Body of pancreas (tissue), 4 donors: ENCODE measurements at regions not wholly inside any gene's neighbourhood (a gene's known extent, or its start where the extent isn't known, plus 50 kb on each side); places are given as distances from the start of the nearest gene placed in this dataset.
"Not testable (repeated sequence)": the region's sequence is repeated elsewhere in the genome, so short reads cannot be mapped to it uniquely, and the experiment has no call there.

Experiments used
- ATAC-seq: fragments of 150-250 bp; one replicate; pipeline ENCODE4 v1.9.1; 2016
- DNase-seq, 4 donors: peaks; one replicate each; pipeline ENCODE4 v3.0.0-alpha.2; 2019
- H3K27ac ChIP-seq, 4 donors: fragments of 200-600 bp; sonication (generic); 1 replicate in 3 of 4; 2 replicates in 1 of 4; pipeline versions ENCODE4 v1.5.1 to v1.6.1; 2016 to 2019; ENCODE audit warnings: mild to moderate bottlenecking in 1 of 4, mixed read lengths in 1 of 4, moderate library complexity in 1 of 4
- H3K27me3 ChIP-seq, 2 donors: fragments of 200-600 bp; sonication (generic); one replicate each; pipeline ENCODE4 v1.6.0; 2016; ENCODE audit warnings: mild to moderate bottlenecking in 1 of 2
- H3K36me3 ChIP-seq, 2 donors: fragments of 200-600 bp; sonication (generic); replicated peaks in 1 of 2; 2 replicates each; pipeline ENCODE4 v1.5.1; 2016; ENCODE audit warnings: low read depth in 2 of 2; ENCODE audit not compliant: insufficient read depth in 1 of 2
- H3K4me1 ChIP-seq: fragments of 200-600 bp; sonication (generic); one replicate; pipeline ENCODE4 v1.6.0; 2016
- H3K4me3 ChIP-seq, 2 donors: fragments of 200-600 bp; sonication (generic); 1 replicate in 1 of 2; 2 replicates in 1 of 2; pipeline ENCODE4 v1.5.1; 2016 to 2019
- H3K9me3 ChIP-seq, 3 donors: fragments of 200-600 bp; sonication (generic); 1 replicate in 2 of 3; 2 replicates in 1 of 3; pipeline ENCODE4 v1.5.1; 2016
- POLR2A ChIP-seq, 3 donors: fragments of 450-650 bp; IDR thresholded peaks; one replicate each; pipeline ENCODE4 v1.6.1; 2016; ENCODE audit warnings: antibody characterized with exemption in 3 of 3, mild to moderate bottlenecking in 2 of 3
- WGBS, 2 donors: methylation state at CpG; one replicate each; pipeline ENCODE4 v1.1.5; 2017; 5-methylcytosine and 5-hydroxymethylcytosine counted together
- intact Hi-C: fragments of 100-400 bp; cut with DNase I; formaldehyde crosslinking; loops from one replicate; pipeline ENCODE4 v1.15.1; 2023
- TF ChIP-seq, protein P1 (sequence below), 7 experiments: fragments of 450-650 bp in 4 of 7; fragments of 200-600 bp in 3 of 7; sonication (generic) in 3 of 7; IDR thresholded peaks; one replicate each; pipeline ENCODE4 v1.5.1; 2016 to 2019; ENCODE audit warnings: antibody characterized with exemption in 7 of 7

DNA sequence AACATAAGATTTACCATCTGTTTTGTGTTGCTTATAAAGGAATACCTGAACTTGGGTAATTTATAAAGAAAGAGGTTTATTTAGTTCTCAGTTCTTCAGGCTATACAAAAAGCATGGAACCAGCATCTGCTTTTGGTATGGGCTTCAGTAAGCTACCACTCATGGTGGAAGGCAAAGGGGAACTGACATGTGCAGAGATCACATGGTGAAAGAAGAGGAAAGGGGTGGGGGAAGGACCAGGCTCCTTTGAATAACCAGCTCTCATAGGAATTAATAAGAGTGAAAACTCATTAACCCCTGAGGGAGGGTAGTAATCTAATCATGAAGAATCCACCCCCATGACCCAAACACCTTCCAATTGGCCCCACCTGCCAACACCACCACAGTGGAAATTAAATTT, 89.5 kb upstream of the TMEM170B start:
- Histone ChIP-seq H3K27ac (no peak overlapping the region), H3K27me3 (no peaks in the 10 kb centered on the region), H3K9me3 (no peaks in the 10 kb centered on the region), H3K36me3 (no peaks in the 10 kb centered on the region), H3K4me3 (no peak overlapping the region), H3K4me1 (no peaks in the 10 kb centered on the region)
- intact Hi-C loops: no loop called here
- ATAC-seq (no peak), DNase-seq (no peak)
- TF ChIP-seq POLR2A (IDR thresholded peaks at IDR 0.05): no peak
- TF ChIP-seq, protein P1, sequence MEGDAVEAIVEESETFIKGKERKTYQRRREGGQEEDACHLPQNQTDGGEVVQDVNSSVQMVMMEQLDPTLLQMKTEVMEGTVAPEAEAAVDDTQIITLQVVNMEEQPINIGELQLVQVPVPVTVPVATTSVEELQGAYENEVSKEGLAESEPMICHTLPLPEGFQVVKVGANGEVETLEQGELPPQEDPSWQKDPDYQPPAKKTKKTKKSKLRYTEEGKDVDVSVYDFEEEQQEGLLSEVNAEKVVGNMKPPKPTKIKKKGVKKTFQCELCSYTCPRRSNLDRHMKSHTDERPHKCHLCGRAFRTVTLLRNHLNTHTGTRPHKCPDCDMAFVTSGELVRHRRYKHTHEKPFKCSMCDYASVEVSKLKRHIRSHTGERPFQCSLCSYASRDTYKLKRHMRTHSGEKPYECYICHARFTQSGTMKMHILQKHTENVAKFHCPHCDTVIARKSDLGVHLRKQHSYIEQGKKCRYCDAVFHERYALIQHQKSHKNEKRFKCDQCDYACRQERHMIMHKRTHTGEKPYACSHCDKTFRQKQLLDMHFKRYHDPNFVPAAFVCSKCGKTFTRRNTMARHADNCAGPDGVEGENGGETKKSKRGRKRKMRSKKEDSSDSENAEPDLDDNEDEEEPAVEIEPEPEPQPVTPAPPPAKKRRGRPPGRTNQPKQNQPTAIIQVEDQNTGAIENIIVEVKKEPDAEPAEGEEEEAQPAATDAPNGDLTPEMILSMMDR (IDR thresholded peaks at IDR 0.05): no peak

DNA sequence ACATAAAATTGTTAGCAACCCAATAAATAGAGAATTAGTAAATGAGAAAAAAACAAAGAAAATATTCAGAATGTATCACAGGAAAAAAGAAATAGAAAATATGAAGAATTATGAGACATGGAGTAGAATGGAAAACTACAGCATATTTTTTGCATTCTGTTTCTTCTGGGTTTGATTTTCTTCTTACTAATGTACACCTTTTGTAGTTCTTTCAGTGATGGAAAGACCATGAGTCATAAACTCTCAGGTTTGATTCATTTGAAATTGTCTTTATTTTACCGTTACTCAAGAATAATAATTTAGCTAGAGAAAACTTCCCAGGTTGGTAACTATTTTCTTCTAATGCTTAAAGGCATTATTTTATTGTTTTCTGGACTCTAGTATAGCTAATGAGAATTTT, 90.3 kb upstream of the TMEM170B start:
- H3K36me3 ChIP-seq: no peaks in the 10 kb centered on the region
- intact Hi-C loops: no loop called here
- ATAC-seq (no peak), DNase-seq (no peak)
- WGBS, 2 donors: 88 to 97% methylated on average over 1 of the region's 1 CpG
- no peaks in the 10 kb centered on the region for H3K27me3 ChIP-seq
- H3K4me1 ChIP-seq: no peaks in the 10 kb centered on the region
- H3K27ac ChIP-seq: no peak overlapping the region
- H3K9me3 ChIP-seq: no peaks in the 10 kb centered on the region
- no peak for TF ChIP-seq POLR2A (IDR thresholded peaks at IDR 0.05)
- TF ChIP-seq, protein P1 (IDR thresholded peaks at IDR 0.05): no peak
- no peak overlapping the region for H3K4me3 ChIP-seq

DNA sequence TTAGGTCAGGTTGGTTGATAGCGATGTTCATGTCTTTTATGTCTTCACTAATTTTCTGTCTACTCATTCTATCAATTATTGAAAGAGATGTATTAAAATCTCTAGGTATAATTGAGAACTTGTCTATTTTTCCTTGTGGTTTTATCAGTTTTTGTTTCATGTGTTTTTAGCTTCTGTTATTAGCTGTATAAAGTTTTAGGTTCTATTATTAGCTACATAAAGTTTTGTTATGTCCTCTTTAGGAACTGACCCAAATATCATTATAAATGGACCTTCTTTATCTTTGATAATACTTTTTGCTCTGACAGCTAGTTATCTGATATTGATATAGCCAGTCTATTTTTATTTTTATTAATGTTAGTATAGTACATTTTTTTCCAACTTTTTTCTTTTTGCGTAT, 92.4 kb upstream of the TMEM170B start:
- DNase-seq (no peak), ATAC-seq (no peak)
- Histone ChIP-seq H3K4me1 (no peaks in the 10 kb centered on the region), H3K36me3 (no peaks in the 10 kb centered on the region), H3K27ac (no peak overlapping the region), H3K27me3 (no peaks in the 10 kb centered on the region), H3K9me3 (no peaks in the 10 kb centered on the region), H3K4me3 (no peak overlapping the region)
- intact Hi-C loops: no loop called here
- 90 to 91% methylated on average over 2 of the region's 2 CpGs for WGBS, 2 donors
- no peak for TF ChIP-seq POLR2A (IDR thresholded peaks at IDR 0.05)
- TF ChIP-seq, protein P1 (IDR thresholded peaks at IDR 0.05): no peak

DNA sequence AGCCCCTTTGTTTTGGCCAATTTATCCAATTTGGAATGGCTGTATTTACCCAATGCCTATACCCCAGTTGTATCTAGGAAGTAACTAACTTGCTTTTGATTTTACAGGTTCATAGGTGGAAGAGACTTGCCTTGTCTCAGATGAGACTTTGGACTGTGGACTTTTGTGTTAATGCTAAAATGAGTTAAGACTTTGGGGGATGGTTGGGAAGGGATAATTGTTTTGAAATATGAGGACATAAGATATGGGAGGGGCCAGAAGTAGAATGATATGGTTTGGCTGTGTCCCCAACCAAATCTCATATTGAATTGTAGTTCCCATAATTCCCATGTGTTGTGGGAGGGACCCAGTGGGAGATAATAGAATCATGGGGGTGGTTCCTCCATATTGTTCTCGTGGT, 94.4 kb upstream of the TMEM170B start:
- H3K27me3 ChIP-seq, ATAC-seq, H3K4me1 ChIP-seq, H3K36me3 ChIP-seq, H3K27ac ChIP-seq, DNase-seq, intact Hi-C loops, H3K9me3 ChIP-seq, H3K4me3 ChIP-seq: not testable (repeated sequence)
- WGBS, 2 donors: 77 to 82% methylated on average over 1 of the region's 1 CpG

DNA sequence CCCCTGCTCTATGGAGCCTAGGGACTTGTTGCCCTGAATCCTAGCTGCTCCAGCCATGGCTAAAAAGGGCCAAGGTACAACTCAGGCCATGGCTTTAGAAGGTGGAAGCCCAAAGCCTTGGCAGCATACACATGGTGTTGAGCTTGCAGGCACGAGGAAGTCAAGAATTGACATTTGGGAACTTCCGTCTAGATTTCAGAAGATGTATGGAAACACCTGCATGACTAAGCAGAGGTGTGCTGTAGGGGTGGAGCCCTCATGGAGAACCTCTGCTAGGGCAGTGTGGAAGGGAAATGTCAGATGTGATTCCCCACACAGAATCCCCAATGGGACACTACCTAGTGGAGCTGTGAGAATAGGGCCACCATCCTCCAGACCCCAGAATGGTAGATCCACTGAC, 95.1 kb upstream of the TMEM170B start:
- TF ChIP-seq POLR2A (IDR thresholded peaks at IDR 0.05): no peak
- TF ChIP-seq, protein P1 (IDR thresholded peaks at IDR 0.05): no peak
- 88 to 92% methylated on average over 2 of the region's 2 CpGs for WGBS, 2 donors
- DNase-seq: no peak
- H3K4me3 ChIP-seq: no peak overlapping the region
- no peak overlapping the region for H3K27ac ChIP-seq
- intact Hi-C loops: no loop called here
- H3K4me1 ChIP-seq: no peaks in the 10 kb centered on the region
- H3K9me3 ChIP-seq: no peaks in the 10 kb centered on the region
- no peak for ATAC-seq
- no peaks in the 10 kb centered on the region for H3K36me3 ChIP-seq
- no peaks in the 10 kb centered on the region for H3K27me3 ChIP-seq
